Cardiac septum (tissue), 1 donor: ENCODE measurements at regions not wholly inside any gene's neighbourhood (a gene's known extent, or its start where the extent isn't known, plus 50 kb on each side); places are given as distances from the start of the nearest gene placed in this dataset.
A peak's percentile ranks its signal among the peaks of the same experiment; 100 is the strongest.
"Not testable (repeated sequence)": the region's sequence is repeated elsewhere in the genome, so short reads cannot be mapped to it uniquely, and the experiment has no call there.

Experiments used
- DNase-seq: peaks from one replicate; pipeline ENCODE4 v3.0.0-alpha.2; 2020; ENCODE audit warnings: low spot score
- intact Hi-C: fragments of 100-400 bp; cut with DNase I; formaldehyde crosslinking; loops from one replicate; pipeline ENCODE4 v1.14.0; 2022
- donor health status: DM: no; HTN: no; CAD: no.

GRCh38 chr7:73244782-73245311 lies 63.8 kb downstream of the NSUN5 start:
- DNase-seq, intact Hi-C loops: not testable (repeated sequence)

GRCh38 chr7:73234994-73235717 lies 73.5 kb downstream of the NSUN5 start:
- peak; percentile 95 for DNase-seq
- intact Hi-C loops, result not testable (repeated sequence)

GRCh38 chr7:73225745-73226144 lies 82.9 kb downstream of the NSUN5 start:
- DNase-seq, intact Hi-C loops: not testable (repeated sequence)

- intact Hi-C loops, DNase-seq: not testable (repeated sequence)
Observed at GRCh38 chr7:73221724-73222123, 86.9 kb downstream of the NSUN5 start.

GRCh38 chr7:73220766-73221370 lies 87.8 kb downstream of the NSUN5 start:
- DNase-seq, intact Hi-C loops: not testable (repeated sequence)

GRCh38 chr7:73220357-73220756 lies 88.3 kb downstream of the NSUN5 start:
- intact Hi-C loops, DNase-seq: not testable (repeated sequence)

GRCh38 chr7:73218802-73219201 lies 89.8 kb downstream of the NSUN5 start:
- DNase-seq, intact Hi-C loops: not testable (repeated sequence)

GRCh38 chr7:73216046-73216675 lies 92.5 kb downstream of the NSUN5 start:
- intact Hi-C loops, result not testable (repeated sequence)
- peak; percentile 39 for DNase-seq

GRCh38 chr7:73215232-73215631 lies 93.4 kb downstream of the NSUN5 start:
- intact Hi-C loops, DNase-seq: not testable (repeated sequence)

GRCh38 chr7:73214471-73214870 lies 94.2 kb downstream of the NSUN5 start:
- DNase-seq, intact Hi-C loops: not testable (repeated sequence)

GRCh38 chr7:73213076-73213475 lies 95.5 kb downstream of the NSUN5 start:
- intact Hi-C loops, result not testable (repeated sequence)
- DNase-seq, result peak; percentile 24

- DNase-seq, intact Hi-C loops: not testable (repeated sequence)
Observed at GRCh38 chr7:73205594-73205993, 103.0 kb downstream of the NSUN5 start.

- intact Hi-C loops, DNase-seq: not testable (repeated sequence)
Observed at GRCh38 chr7:73204898-73205297, 103.7 kb downstream of the NSUN5 start.

- DNase-seq, result peak; percentile 29
- intact Hi-C loops, result not testable (repeated sequence)
Observed at GRCh38 chr7:73203312-73203711, 105.3 kb downstream of the NSUN5 start.

GRCh38 chr7:73201264-73201663 lies 107.4 kb downstream of the NSUN5 start:
- peak; percentile 22 for DNase-seq
- intact Hi-C loops, result not testable (repeated sequence)

GRCh38 chr7:73200518-73201099 lies 108.0 kb downstream of the NSUN5 start:
- intact Hi-C loops, DNase-seq: not testable (repeated sequence)

- intact Hi-C loops, result not testable (repeated sequence)
- DNase-seq, result peak; percentile 49
Observed at GRCh38 chr7:73193991-73194390, 108.2 kb upstream of the SPDYE9 start.

GRCh38 chr7:73190483-73191155 lies 104.8 kb upstream of the SPDYE9 start:
- intact Hi-C loops, DNase-seq: not testable (repeated sequence)

- DNase-seq, result peak; percentile 66
- intact Hi-C loops, result not testable (repeated sequence)
Observed at GRCh38 chr7:73188287-73188686, 102.4 kb upstream of the SPDYE9 start.
